NCI-H2081 (cell line): ENCODE measurements at regions not wholly inside any gene's neighbourhood (a gene's known extent, or its start where the extent isn't known, plus 50 kb on each side); places are given as distances from the start of the nearest gene placed in this dataset.

Source experiments
- DNase-seq, 2 experiments: peaks; one replicate each; lab custom pipeline; 2025; lab: John Stamatoyannopoulos, UW

- DNase-seq = no peak
These were observed 285.2 kb upstream of the ELAC2 start for GRCh38 chr17:13302983-13303382.

DNA sequence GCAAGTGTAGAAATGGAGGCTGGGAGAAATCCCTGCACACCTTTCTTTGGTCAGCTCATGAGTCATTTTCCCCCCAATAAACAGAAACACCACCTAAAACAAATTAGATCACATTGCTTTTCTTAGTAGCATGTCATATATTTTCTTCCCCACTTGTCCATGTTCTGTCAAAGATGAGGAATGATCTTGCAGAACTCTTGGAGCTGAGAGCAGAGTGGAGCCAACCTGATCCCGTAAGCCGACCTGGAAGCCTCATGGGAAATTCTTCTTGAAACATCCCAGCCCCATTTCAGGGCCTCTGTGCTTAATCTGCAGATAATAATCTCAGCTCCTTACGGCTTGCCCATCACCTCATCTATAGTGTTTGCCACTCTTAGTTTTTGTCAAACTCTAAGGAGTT is 284.6 kb upstream of the ELAC2 start:
- DNase-seq = no peak

DNA sequence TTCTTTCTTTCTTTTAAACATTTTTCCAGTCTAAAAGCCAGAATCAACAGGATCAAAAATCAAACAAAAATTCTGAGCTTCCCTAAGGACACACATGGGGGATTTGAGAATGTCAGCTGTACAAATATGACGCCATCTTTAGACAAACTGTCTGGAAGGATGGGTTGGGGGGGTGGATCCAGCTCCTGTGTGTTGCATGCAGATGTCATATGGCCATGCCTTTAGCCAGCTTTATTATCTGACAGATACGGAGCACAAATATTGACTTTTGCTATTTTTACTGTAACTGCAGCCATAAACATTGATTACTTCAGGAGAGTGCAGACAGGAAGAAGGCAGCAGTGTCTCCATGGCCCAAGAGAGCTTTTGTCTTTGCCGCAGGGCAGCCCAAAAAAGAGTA is 279.4 kb upstream of the ELAC2 start:
- peak; percentile 34 to 75 for DNase-seq

GRCh38 chr17:13293421-13293820 is 275.6 kb upstream of the ELAC2 start:
- DNase-seq = no peak

- DNase-seq = no peak
These were observed 274.5 kb upstream of the ELAC2 start for GRCh38 chr17:13292291-13292690.

GRCh38 chr17:13288248-13288647 is 270.4 kb upstream of the ELAC2 start:
- no peak for DNase-seq

DNA sequence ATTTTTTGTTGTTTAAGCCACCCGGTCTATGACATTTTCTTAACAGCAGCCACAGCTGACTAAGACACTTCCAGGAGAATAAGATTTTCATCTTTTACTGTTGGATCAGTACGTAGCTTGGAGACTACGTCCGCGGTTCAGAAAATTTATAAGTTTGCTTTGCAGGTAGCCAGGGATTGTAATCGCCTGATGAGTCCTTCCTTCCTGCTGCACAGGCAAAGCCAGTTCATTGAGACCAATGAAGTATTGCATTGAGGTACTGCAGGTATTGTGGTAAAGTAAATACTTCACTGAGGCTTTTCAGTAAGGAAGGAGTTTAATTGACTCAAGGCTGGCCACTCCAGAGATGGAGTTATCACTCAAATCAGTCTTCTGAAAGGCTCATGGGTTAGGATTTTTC is 269.4 kb upstream of the ELAC2 start:
- DNase-seq = no peak

DNA sequence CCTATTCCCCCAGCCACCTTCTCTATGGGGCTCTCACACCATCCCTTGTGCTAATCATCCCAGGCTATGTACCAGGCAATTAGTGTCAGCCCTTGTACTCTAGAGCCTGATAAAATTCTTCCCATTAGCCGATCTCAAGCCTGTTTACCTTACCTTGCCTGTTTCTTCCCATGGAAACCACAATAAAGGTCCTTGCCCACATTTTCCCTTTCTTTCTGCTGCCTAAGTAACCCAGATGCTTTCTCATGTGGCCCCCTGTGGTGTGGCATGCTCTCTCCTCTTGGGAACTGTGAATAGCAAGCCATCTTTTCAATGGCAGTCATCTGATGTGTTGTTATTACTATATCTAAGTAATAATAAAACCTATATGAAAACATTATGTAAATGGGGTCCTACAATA is 265.8 kb upstream of the ELAC2 start:
- no peak for DNase-seq

DNA sequence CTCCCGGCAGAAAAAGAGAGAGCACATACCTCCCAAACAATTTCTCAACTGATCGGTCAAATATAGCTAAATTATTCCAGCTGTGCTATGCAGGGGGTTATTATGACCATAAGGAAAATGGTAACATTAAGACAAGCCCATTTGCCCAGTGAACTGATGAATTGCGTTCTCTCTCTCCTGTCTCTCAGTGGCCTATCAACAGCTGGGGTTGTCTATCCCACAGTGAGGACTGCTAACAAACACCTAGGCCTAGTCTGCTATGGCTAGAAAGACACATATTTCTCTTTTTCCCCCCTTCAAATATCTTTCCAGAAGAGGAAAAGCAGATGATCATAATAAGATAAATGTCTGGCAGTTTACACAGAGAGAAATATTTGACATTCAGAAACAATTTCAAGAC is 263.8 kb upstream of the ELAC2 start:
- DNase-seq = no peak

- DNase-seq = no peak
These were observed 256.0 kb upstream of the ELAC2 start for GRCh38 chr17:13273806-13274205.

GRCh38 chr17:13272296-13272695 is 254.5 kb upstream of the ELAC2 start:
- no peak for DNase-seq

DNA sequence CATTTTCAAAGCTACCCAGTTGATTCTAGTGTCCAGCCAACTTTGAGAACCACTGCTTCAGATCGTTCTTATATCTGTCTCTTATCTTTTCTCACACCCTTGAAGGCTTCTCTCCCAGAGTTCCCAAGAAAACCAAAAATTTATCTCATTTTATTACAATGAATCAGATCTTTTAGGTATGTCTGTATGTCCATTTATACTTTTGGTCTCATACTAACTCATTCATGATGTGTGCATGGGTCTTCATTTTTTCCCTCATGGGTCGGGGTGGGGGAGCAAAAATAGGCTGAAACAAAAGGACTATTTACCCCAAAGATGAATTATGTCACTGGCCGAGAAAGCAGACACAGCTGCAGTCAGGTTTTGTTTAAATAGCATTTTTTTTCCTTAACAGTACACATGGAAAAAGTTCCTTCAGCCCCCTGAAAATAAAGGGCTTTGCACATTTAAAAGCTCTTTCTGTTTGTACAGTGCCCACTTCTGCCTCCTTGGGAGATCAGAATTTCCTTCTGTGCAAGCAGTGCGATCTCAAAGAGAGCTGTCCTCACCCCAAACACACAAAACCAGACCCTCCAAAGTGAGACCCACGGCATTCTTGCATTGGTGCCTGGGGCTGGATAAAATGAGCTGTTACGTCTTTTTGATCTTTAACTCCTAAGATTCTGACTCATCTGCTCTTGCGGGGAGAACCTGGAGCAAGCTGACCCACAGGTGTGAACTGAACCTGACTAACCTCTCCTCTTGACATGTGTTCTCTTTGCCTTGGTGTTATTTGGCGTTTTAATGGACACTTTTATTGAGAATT is 251.2 kb upstream of the ELAC2 start:
- DNase-seq = no peak

DNA sequence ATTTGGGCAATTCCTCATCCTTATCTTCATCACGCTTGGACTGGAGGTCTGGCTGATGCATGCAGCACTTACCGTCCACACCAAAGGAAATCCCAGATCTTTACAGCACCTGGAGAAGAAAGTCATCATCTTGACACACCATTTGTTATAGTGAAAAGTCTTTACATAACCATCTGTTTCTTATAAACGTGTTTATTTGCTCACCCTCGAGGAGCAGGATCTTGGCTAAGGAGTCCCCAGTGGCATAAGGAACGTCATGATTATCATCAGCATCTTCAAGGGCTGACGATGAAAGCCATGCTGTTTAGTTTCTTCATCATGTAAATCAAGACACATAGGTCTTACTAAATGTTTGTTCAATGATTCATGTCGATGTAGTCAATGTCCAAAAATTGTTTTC is 248.8 kb upstream of the ELAC2 start:
- no peak for DNase-seq

DNA sequence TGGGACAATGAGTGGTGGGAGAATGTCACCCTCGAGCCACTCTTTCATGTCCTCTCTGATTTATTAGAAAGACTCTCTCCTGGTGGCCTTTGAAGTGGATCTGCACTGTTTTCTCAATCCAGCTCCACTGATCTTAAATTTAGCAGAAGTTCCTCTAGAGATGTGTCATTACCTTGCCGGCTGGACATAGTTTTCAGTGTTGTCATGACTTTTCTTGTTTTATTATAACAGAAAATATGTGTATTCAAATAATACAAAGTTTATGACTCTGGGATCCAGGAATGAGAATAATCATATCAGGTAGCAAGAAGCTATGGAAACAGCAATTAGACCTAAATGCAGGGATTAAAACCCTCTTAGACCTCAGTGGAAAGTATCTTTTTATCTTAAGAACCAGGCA is 247.5 kb upstream of the ELAC2 start:
- DNase-seq = no peak

- no peak for DNase-seq
These were observed 245.9 kb upstream of the ELAC2 start for GRCh38 chr17:13263746-13264145.

DNA sequence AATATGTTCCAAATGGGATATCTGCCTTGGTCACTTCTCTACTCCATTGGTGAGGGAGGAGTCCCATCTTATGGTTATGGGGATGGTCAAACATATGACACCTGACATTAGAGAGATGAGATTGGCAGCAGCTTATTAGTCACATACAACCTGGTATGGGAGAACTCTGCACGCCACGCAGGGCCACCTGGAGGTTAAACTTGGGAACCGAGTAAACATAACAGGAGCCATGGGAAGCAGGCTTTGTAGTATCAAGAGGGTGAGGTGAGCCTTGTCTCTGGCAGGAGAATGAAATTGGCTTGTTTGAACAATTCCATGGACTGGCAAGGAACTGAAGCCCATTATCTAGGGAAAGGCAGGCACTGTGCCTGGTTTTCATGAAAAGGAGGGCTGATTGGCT is 238.7 kb upstream of the ELAC2 start:
- peak in 1 of 2 experiments; percentile 24 for DNase-seq

DNA sequence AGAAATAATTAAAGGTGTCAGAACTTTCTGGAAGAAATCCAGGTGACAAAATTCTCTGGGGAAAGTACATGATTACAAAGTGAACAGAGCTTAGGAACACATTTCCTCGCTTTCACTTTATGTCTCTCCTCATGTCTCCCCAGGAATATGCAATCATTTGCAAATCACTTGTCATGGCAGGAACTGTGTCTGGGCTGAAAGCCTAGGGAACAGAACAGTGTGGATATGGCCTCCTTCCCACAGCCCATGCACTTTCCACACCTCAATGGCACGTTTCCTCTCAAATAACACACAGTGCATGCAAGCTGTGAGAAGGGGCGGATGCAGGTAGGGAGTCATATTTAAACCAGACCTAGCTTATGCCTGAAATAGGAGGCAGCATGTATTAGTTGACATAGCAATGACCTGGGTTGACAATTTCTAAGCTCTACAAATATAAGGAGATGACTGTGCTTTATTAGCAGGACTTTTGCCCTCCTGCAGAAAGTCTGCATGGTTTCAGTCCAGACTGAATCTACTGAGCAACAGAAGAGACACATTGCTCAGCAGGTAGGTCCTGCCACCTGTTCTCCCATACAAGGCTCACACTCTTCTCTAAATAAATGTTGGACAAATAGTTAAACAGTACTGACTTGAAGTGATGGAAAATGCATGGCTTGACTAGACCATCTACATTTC is 236.0 kb upstream of the ELAC2 start:
- no peak for DNase-seq

DNA sequence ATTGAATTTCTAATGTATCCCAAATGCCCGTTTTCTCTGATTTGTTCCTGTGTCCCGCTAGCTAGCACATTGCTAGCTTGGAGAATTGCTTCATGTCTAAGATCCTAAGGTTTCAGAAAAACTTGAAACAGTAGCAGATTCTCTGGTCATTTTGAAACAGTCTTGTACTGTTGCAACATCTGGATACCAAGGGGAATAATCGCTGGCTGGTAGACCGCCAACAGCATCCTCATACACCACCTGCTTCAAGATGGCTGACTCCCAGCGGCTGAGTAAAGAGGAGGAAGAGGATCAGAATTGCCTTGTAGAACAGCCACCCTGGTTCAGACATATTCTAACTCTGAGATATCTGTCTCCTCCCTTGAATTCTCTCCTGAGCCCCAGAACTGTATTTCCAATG is 226.7 kb upstream of the ELAC2 start:
- no peak for DNase-seq

DNA sequence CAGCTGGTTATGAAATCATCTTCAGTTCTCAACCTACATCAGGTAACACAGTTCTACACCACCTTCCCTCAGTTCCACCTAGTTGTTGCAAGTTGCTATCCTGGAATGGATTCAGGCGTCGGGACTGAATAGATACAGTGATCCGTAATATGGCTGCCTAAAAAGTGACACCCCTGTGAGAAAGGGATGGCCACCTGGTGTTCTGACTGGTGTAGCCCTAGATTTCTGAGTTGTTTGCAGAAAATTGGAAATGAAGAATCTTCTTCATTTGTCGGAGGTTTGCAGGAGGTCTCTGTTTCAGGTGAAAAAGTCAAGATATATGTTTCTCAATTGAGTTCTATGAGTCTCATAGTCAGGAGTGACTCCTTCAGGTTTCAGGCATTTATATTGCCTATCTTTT is 225.8 kb upstream of the ELAC2 start:
- no peak for DNase-seq

DNA sequence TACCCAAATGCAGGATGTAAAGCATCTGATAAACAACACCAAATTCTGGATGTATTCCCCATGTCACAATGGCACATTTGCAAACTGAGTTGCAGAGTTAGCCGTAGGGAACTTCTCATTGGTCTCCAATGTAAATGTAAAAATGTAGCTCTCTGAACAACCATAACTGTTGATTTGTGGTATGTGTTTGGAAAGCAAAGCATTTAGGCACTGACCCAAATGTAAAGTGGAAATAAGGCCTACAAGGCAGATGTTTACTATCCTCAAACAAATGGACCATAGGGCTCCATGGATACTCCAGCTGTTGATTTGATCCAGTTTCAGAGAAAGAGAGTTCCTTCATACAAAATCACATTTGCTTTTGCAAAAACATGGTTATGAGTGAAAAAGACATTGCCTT is 223.0 kb upstream of the ELAC2 start:
- no peak for DNase-seq

DNA sequence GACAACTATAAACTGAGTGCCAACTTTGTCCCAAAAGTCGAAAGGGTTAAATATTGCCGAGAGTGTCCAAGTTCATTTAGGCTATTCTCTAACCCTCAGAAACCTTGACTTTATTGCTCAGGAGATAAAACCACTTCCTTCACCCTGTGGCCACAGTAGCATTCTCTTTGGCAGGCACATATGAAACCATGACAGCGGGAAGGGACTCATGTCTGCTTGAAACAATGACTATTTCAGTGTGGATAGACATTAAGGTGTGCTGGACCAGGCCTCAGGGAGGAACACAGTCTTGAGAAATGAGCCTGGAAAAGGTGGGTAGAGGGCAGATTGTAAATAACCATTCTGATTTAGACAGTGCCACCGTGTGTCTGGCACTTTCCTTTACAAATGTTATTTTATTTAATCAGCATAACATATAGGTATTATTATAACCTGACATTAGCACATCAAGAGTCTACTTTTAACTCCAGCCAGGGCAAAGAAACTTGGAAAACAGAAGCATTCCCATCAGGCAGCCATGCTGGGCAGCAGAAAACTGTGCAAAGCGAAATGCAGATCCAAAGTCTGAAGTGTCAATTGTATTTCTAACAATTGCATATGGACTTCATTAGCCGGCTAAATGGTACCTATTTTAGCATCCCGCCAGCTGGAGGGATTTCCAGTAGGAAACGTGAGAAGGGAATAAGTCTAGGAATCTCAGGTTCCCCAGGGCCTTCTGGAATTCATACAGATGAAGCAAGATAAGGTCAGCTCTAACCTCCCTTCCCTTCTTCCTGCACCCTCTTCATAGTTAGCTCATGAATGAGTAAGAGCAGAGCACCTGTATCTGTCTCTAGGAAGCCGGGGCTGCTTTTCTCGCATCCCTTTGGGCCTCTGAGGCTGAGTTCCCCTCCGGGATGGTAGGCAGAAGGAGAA is 212.8 kb upstream of the ELAC2 start:
- no peak for DNase-seq

GRCh38 chr17:13228225-13228624 is 210.4 kb upstream of the ELAC2 start:
- peak; percentile 5 to 22 for DNase-seq

DNA sequence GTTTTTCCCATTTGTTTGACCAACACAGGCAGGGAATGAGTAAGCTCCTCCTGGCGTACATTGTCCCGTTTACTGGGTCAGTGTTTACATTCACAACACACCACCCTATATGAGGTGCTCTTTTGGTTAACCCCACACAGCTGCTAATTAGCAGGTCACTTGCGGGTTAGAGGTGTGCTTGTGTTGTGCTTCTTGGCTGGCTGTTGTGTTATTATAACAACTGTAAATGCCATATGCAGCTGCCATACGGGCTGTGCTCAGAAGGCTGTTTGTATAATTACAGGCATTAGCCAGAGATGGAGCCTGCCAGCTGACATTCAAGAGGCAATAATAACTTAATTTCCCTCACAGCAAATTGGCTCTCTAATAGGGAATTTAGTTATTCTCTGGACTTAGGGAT is 205.1 kb upstream of the ELAC2 start:
- peak; percentile 40 to 85 for DNase-seq
